GM12875 (cell line): ENCODE measurements at regions not wholly inside any gene's neighbourhood (a gene's known extent, or its start where the extent isn't known, plus 50 kb on each side); places are given as distances from the start of the nearest gene placed in this dataset.
"Not testable (repeated sequence)": the region's sequence is repeated elsewhere in the genome, so short reads cannot be mapped to it uniquely, and the experiment has no call there.

Experiments used
- H3K4me3 ChIP-seq: one replicate; pipeline ENCODE4 v1.5.1; 2011; ENCODE audit warnings: low read depth, low read length, control low read depth
- TF ChIP-seq, protein P1 (sequence below): IDR thresholded peaks from 2 replicates; pipeline ENCODE4 v1.5.1; 2011; ENCODE audit warnings: low read depth, mild to moderate bottlenecking, control low read depth, inconsistent platforms, low read length, moderate library complexity, borderline replicate concordance; ENCODE audit not compliant: insufficient read depth

GRCh38 chr12:73225941-73226340 lies 953.8 kb downstream of the TRHDE start:
- no peak overlapping the region for H3K4me3 ChIP-seq
- TF ChIP-seq, protein P1, sequence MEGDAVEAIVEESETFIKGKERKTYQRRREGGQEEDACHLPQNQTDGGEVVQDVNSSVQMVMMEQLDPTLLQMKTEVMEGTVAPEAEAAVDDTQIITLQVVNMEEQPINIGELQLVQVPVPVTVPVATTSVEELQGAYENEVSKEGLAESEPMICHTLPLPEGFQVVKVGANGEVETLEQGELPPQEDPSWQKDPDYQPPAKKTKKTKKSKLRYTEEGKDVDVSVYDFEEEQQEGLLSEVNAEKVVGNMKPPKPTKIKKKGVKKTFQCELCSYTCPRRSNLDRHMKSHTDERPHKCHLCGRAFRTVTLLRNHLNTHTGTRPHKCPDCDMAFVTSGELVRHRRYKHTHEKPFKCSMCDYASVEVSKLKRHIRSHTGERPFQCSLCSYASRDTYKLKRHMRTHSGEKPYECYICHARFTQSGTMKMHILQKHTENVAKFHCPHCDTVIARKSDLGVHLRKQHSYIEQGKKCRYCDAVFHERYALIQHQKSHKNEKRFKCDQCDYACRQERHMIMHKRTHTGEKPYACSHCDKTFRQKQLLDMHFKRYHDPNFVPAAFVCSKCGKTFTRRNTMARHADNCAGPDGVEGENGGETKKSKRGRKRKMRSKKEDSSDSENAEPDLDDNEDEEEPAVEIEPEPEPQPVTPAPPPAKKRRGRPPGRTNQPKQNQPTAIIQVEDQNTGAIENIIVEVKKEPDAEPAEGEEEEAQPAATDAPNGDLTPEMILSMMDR, result no peak

GRCh38 chr12:73226593-73226992 lies 954.4 kb downstream of the TRHDE start:
- TF ChIP-seq, protein P1, result no peak
- H3K4me3 ChIP-seq, result no peak overlapping the region

DNA sequence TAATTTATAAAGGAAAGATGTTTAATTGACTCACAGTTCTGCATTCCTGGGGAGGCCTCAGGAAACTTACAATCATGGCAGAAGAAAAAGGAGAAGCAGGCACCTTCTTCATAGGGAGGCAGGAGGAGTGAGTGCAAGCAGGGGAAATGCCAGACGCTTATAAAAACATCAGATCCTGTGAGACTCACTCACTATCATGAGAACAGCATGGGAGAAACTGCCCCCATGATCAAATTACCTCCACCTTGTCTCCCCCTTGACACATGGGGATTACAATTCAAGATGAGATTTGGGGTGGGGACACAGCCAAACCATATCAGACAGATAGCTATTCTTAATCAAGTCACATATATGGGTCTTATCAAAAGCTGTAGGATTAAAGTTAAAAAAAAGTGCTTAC lies 956.7 kb downstream of the TRHDE start:
- H3K4me3 ChIP-seq, result not testable (repeated sequence)

- TF ChIP-seq, protein P1, result no peak
- no peak overlapping the region for H3K4me3 ChIP-seq
Measured at GRCh38 chr12:73235387-73235786, 963.2 kb downstream of the TRHDE start.

GRCh38 chr12:73240110-73240509 lies 967.9 kb downstream of the TRHDE start:
- H3K4me3 ChIP-seq, result no peak overlapping the region
- TF ChIP-seq, protein P1, result no peak

- TF ChIP-seq, protein P1, result no peak
- no peak overlapping the region for H3K4me3 ChIP-seq
Measured at GRCh38 chr12:73262788-73263381, 990.7 kb downstream of the TRHDE start.

- no peak overlapping the region for H3K4me3 ChIP-seq
Measured at GRCh38 chr12:73266206-73266605, 994.0 kb downstream of the TRHDE start.

More at GRCh38 chr12:73266206-73266605, 994.0 kb downstream of the TRHDE start:
- TF ChIP-seq, protein P1, result no peak
